ENCODE measurements at regions not wholly inside any gene's neighbourhood (a gene's known extent, or its start where the extent isn't known, plus 50 kb on each side); places are given as distances from the start of the nearest gene placed in this dataset.

GRCh38 chr5:174229068-174229467 is 183.6 kb downstream of the NSG2 start:
- H3K4me3 ChIP-seq (ENCODE audit: low read depth, low read length): no peak overlapping the region
- DNase-seq (ENCODE audit: low read depth): no peak
- TF ChIP-seq, protein P1, sequence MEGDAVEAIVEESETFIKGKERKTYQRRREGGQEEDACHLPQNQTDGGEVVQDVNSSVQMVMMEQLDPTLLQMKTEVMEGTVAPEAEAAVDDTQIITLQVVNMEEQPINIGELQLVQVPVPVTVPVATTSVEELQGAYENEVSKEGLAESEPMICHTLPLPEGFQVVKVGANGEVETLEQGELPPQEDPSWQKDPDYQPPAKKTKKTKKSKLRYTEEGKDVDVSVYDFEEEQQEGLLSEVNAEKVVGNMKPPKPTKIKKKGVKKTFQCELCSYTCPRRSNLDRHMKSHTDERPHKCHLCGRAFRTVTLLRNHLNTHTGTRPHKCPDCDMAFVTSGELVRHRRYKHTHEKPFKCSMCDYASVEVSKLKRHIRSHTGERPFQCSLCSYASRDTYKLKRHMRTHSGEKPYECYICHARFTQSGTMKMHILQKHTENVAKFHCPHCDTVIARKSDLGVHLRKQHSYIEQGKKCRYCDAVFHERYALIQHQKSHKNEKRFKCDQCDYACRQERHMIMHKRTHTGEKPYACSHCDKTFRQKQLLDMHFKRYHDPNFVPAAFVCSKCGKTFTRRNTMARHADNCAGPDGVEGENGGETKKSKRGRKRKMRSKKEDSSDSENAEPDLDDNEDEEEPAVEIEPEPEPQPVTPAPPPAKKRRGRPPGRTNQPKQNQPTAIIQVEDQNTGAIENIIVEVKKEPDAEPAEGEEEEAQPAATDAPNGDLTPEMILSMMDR (IDR thresholded peaks at IDR 0.05; ENCODE audit: low read depth, low read length, missing control alignments): no peak

GRCh38 chr5:174229514-174230370 is 184.2 kb downstream of the NSG2 start:
- TF ChIP-seq, protein P1 (IDR thresholded peaks at IDR 0.05; ENCODE audit: low read depth, low read length, missing control alignments): no peak
- DNase-seq (ENCODE audit: low read depth): no peak
- no peak overlapping the region for H3K4me3 ChIP-seq (ENCODE audit: low read depth, low read length)

DNA sequence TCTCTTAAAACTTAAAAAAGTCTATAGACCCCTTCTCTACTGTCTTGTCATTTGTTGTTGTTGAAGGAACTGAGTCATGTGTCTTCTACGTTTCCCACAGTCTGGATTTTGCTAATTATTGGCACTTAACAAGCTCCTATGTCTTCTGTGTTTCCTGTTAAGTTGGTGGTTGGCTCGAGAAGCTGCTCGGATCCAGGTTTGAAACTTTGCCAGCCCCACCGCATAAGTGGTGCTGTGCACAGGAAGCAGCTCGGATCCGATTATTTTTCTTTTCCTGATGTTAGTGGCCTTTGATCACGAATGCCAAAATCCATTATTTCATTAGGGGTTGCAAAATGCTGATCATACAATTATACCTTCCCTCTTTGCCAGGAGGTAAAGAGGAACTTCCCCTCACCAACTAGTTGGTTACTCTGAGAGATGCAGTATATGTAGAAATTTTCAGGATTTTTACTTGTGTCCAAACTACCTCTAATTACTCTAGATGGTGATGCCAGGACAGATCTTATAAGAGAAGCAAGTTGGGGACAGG is 186.5 kb downstream of the NSG2 start:
- H3K4me3 ChIP-seq (ENCODE audit: low read depth, low read length): no peak overlapping the region
- no peak for DNase-seq (ENCODE audit: low read depth)
- TF ChIP-seq, protein P1 (IDR thresholded peaks at IDR 0.05; ENCODE audit: low read depth, low read length, missing control alignments): no peak

GRCh38 chr5:174234388-174234787 is 188.9 kb downstream of the NSG2 start:
- no peak for DNase-seq (ENCODE audit: low read depth)
- H3K4me3 ChIP-seq (ENCODE audit: low read depth, low read length): no peak overlapping the region
- TF ChIP-seq, protein P1 (IDR thresholded peaks at IDR 0.05; ENCODE audit: low read depth, low read length, missing control alignments): no peak

GRCh38 chr5:174235221-174236011 is 189.9 kb downstream of the NSG2 start:
- no peak overlapping the region for H3K4me3 ChIP-seq (ENCODE audit: low read depth, low read length)
- DNase-seq (ENCODE audit: low read depth): no peak
- TF ChIP-seq, protein P1 (IDR thresholded peaks at IDR 0.05; ENCODE audit: low read depth, low read length, missing control alignments): no peak

GRCh38 chr5:174236070-174236469 is 190.6 kb downstream of the NSG2 start:
- no peak overlapping the region for H3K4me3 ChIP-seq (ENCODE audit: low read depth, low read length)
- no peak for DNase-seq (ENCODE audit: low read depth)

More at GRCh38 chr5:174236070-174236469, 190.6 kb downstream of the NSG2 start:
- TF ChIP-seq, protein P1 (IDR thresholded peaks at IDR 0.05; ENCODE audit: low read depth, low read length, missing control alignments): no peak

Measured in GM12864 (cell line).